GM12878 (cell line): ENCODE measurements at regions not wholly inside any gene's neighbourhood (a gene's known extent, or its start where the extent isn't known, plus 50 kb on each side); places are given as distances from the start of the nearest gene placed in this dataset.

Source experiments
- ATAC-seq: fragments of 200-7000 bp; cut with Tn5 transposase; 3 replicates; pipeline ENCODE4 v1.9.1; 2020; ENCODE audit warnings: mild to moderate bottlenecking, moderate library complexity
- BruUV-seq: library from RNA; stranded (reverse); fragments of 400-500 nt; replicated peaks from 2 replicates; lab custom pipeline; 2021; lab: Mats Ljungman, UMichigan
- CTCF ChIA-PET: fragments of 300-600 bp; sonication (Branson Sonifier 250); formaldehyde crosslinking; extraction: SDS; loops from one replicate; lab custom pipeline; 2021; ENCODE audit warnings: inconsistent platforms; lab: Yijun Ruan, JAX
- POLR2A ChIA-PET: fragments of 350-600 bp; formaldehyde crosslinking; extraction: SDS; loops from one replicate; lab custom pipeline; 2021; ENCODE audit warnings: inconsistent platforms; lab: Charles Lee
- RAD21 ChIA-PET: fragments of 300-600 bp; sonication (Branson Sonifier 250); formaldehyde crosslinking; loops from one replicate; lab custom pipeline; 2023; ENCODE audit warnings: antibody characterized with exemption; ENCODE audit not compliant: unreplicated experiment; lab: Charles Lee
- SMC1A ChIA-PET: fragments of 300-600 bp; sonication (Branson Sonifier 250); formaldehyde crosslinking; loops from one replicate; lab custom pipeline; 2023; ENCODE audit not compliant: unreplicated experiment, uncharacterized antibody; lab: Charles Lee
- DNase-seq: peaks from one replicate; pipeline ENCODE4 v3.0.0-alpha.2; 2011; ENCODE audit warnings: low read depth, low spot score
- FAIRE-seq: peaks from 3 replicates; lab custom pipeline; 2011; peaks lifted over from hg19 to GRCh38; lab: Jason Lieb, UNC
- H2AFZ ChIP-seq: 2 replicates; pipeline ENCODE4 v1.6.0; 2011; ENCODE audit warnings: low read depth, low read length, control low read depth; ENCODE audit not compliant: control insufficient read depth
- H3K27ac ChIP-seq: 2 replicates; pipeline ENCODE4 v1.5.1; 2011; ENCODE audit warnings: control low read depth; ENCODE audit not compliant: control insufficient read depth, insufficient read depth
- H3K27me3 ChIP-seq, 2 experiments: replicated peaks in 1 of 2; 2 replicates each; pipeline versions ENCODE4 v1.6.0 to v1.6.1; 2011; ENCODE audit warnings: low read length in 1 of 2; ENCODE audit not compliant: control insufficient read depth in 2 of 2, insufficient read depth in 2 of 2
- H3K36me3 ChIP-seq, 2 experiments: 2 replicates each; pipeline ENCODE4 v1.5.1; 2011; ENCODE audit warnings: low read length in 1 of 2; ENCODE audit not compliant: control insufficient read depth in 2 of 2, insufficient read depth in 2 of 2
- H3K4me1 ChIP-seq: 2 replicates; pipeline ENCODE4 v1.6.1; 2011; ENCODE audit warnings: mild to moderate bottlenecking, low read length, moderate library complexity, mixed read lengths; ENCODE audit not compliant: control insufficient read depth, insufficient read depth
- H3K4me2 ChIP-seq: 2 replicates; pipeline ENCODE4 v1.6.0; 2011; ENCODE audit warnings: control low read depth; ENCODE audit not compliant: control insufficient read depth, insufficient read depth
- H3K4me3 ChIP-seq: fragments of 200-600 bp; sonication (generic); 2 replicates; pipeline ENCODE4 v1.5.1; 2016
- H3K79me2 ChIP-seq: 2 replicates; pipeline ENCODE4 v1.6.0; 2011; ENCODE audit warnings: low read length; ENCODE audit not compliant: control insufficient read depth, insufficient read depth
- H3K9ac ChIP-seq: 2 replicates; pipeline ENCODE4 v1.8.0; 2011; ENCODE audit warnings: low read length, control low read depth, mixed read lengths; ENCODE audit not compliant: control insufficient read depth, insufficient read depth
- H3K9me3 ChIP-seq: replicated peaks from 3 replicates; pipeline ENCODE4 v1.5.1; 2011; ENCODE audit warnings: mild to moderate bottlenecking, low read length; ENCODE audit not compliant: control insufficient read depth, insufficient read depth
- H4K20me1 ChIP-seq: 2 replicates; pipeline ENCODE4 v1.6.0; 2011; ENCODE audit not compliant: control insufficient read depth, insufficient read depth
- BCL3 ChIP-seq: IDR thresholded peaks from 2 replicates; pipeline ENCODE4 v1.6.1; 2011; ENCODE audit warnings: borderline replicate concordance, low read depth, mild to moderate bottlenecking, moderate library complexity, low read length; ENCODE audit not compliant: insufficient read depth, poor library complexity, severe bottlenecking
- EP300 ChIP-seq, 2 experiments: fragments of 150-350 bp in 1 of 2; IDR thresholded peaks; 2 replicates each; pipeline ENCODE4 v1.6.1; 2011 to 2012; ENCODE audit warnings: low read depth in 2 of 2, low read length in 2 of 2, borderline replicate concordance in 1 of 2, improper control_type of control experiment in 1 of 2, inconsistent platforms in 1 of 2; ENCODE audit not compliant: control insufficient read depth in 1 of 2
- EZH2 ChIP-seq: IDR thresholded peaks from 2 replicates; pipeline ENCODE4 v1.6.1; 2012; ENCODE audit warnings: low read depth, mild to moderate bottlenecking, control low read depth, inconsistent platforms, low read length, borderline replicate concordance; ENCODE audit not compliant: control insufficient read depth
- LARP7 ChIP-seq: fragments of 450-650 bp; IDR thresholded peaks from 2 replicates; pipeline ENCODE4 v1.6.1; 2017; ENCODE audit warnings: mild to moderate bottlenecking
- MYB ChIP-seq: fragments of 150-350 bp; IDR thresholded peaks from 2 replicates; pipeline ENCODE4 v1.6.1; 2014; ENCODE audit warnings: mild to moderate bottlenecking, low read depth, low read length, borderline replicate concordance
- NBN ChIP-seq: fragments of 450-650 bp; IDR thresholded peaks from 2 replicates; pipeline ENCODE4 v1.6.1; 2016
- RBBP5 ChIP-seq: fragments of 200-600 bp; sonication (generic); conservative IDR thresholded peaks from 2 replicates; pipeline ENCODE4 v1.6.1; 2016
- SUZ12 ChIP-seq: fragments of 200-600 bp; sonication (generic); IDR thresholded peaks from one replicate; pipeline ENCODE4 v1.6.1; 2018; ENCODE audit warnings: antibody characterized with exemption, mild to moderate bottlenecking; ENCODE audit not compliant: unreplicated experiment
- ZBTB4 ChIP-seq: fragments of 450-650 bp; formaldehyde crosslinking; IDR thresholded peaks from 2 replicates; pipeline ENCODE4 v1.4.0; 2022; ENCODE audit warnings: mild to moderate bottlenecking, moderate library complexity
- ZNF592 ChIP-seq: fragments of 450-650 bp; IDR thresholded peaks from 2 replicates; pipeline ENCODE4 v1.6.1; 2017; ENCODE audit warnings: mild to moderate bottlenecking, moderate library complexity
- WGBS: methylation state at CpG from one replicate; pipeline ENCODE4 v1.1.6; 2016; ENCODE audit warnings: low lambda C conversion rate; ENCODE audit not compliant: insufficient replicate concordance, insufficient coverage; ENCODE audit errors: missing lambda C conversion rate; 5-methylcytosine and 5-hydroxymethylcytosine counted together
- in situ Hi-C: fragments of 300-500 bp; cut with MboI; formaldehyde crosslinking; loops from 9 replicates; pipeline ENCODE4 v1.14.3; 2018; ENCODE audit warnings: mixed read lengths
- intact Hi-C: fragments of 100-400 bp; cut with micrococcal nuclease; formaldehyde crosslinking; loops from one replicate; pipeline ENCODE4 v1.14.2; 2022; ENCODE audit not compliant: unreplicated experiment

- no peak overlapping the region for H3K4me3 ChIP-seq
- H3K4me1 ChIP-seq: no peaks in the 10 kb centered on the region
- H3K27ac ChIP-seq: no peak overlapping the region
- H3K4me2 ChIP-seq: no peak overlapping the region
- BruUV-seq: no TSS peak
- ChIA-PET CTCF (no interaction called here), RAD21 (no interaction called here), SMC1A (no interaction called here), POLR2A (no interaction called here)
- H2AFZ ChIP-seq: no peak overlapping the region
- ATAC-seq (no peak), FAIRE-seq (no peak), DNase-seq (no peak)
- H3K79me2 ChIP-seq: no peaks in the 10 kb centered on the region
- H3K9ac ChIP-seq: no peak overlapping the region
- 49% methylated on average over 5 of the region's 5 CpGs for WGBS
- H3K36me3 ChIP-seq: no peaks in the 10 kb centered on the region
- no peaks in the 10 kb centered on the region for H4K20me1 ChIP-seq
- intact Hi-C loops (no loop called here), in situ Hi-C loops (no loop called here)
- no peaks in the 10 kb centered on the region for H3K9me3 ChIP-seq
- no peaks in the 10 kb centered on the region for H3K27me3 ChIP-seq
- no peak for TF ChIP-seq NBN
- TF ChIP-seq EZH2: no peak
- no peak for TF ChIP-seq MYB
- no peak for TF ChIP-seq ZNF592
- TF ChIP-seq RBBP5: no peak
- TF ChIP-seq ZBTB4 (CRISPR knock-in tag): no peak
- no peak for TF ChIP-seq LARP7
- TF ChIP-seq BCL3: no peak
- no peak for TF ChIP-seq SUZ12
- no peak for TF ChIP-seq EP300 (IDR thresholded peaks at IDR 0.05; ENCODE audit: borderline replicate concordance in 1 of 2, control insufficient read depth in 1 of 2, low read depth in 2 of 2, low read length in 2 of 2)
Observed at GRCh38 chr9:108074900-108075299, 585.3 kb upstream of the KLF4 start.
